Endodermal cell (in vitro differentiated cells): ENCODE measurements at regions not wholly inside any gene's neighbourhood (a gene's known extent, or its start where the extent isn't known, plus 50 kb on each side); places are given as distances from the start of the nearest gene placed in this dataset.

Source experiments
- DNase-seq: peaks from one replicate; pipeline ENCODE4 v3.0.0-alpha.2; 2017
- H3K27ac ChIP-seq: 2 replicates; pipeline ENCODE4 v1.5.1; 2013; ENCODE audit warnings: mild to moderate bottlenecking, low read depth, low read length, moderate library complexity
- H3K27me3 ChIP-seq: 2 replicates; pipeline ENCODE4 v1.6.1; 2013; ENCODE audit warnings: mild to moderate bottlenecking, low read length, moderate library complexity; ENCODE audit not compliant: insufficient read depth, control insufficient read depth, poor library complexity, severe bottlenecking
- H3K36me3 ChIP-seq: 2 replicates; pipeline ENCODE4 v1.7.0; 2013; ENCODE audit warnings: mild to moderate bottlenecking, low read length, moderate library complexity; ENCODE audit not compliant: control insufficient read depth, insufficient read depth
- H3K4me1 ChIP-seq: one replicate; pipeline ENCODE4 v1.7.0; 2013; ENCODE audit warnings: low read length; ENCODE audit not compliant: control insufficient read depth, insufficient read depth
- H3K4me3 ChIP-seq: 2 replicates; pipeline ENCODE4 v1.5.1; 2013; ENCODE audit warnings: mild to moderate bottlenecking, low read length, moderate library complexity
- H3K9ac ChIP-seq: 2 replicates; pipeline ENCODE4 v1.6.1; 2013; ENCODE audit warnings: mild to moderate bottlenecking, low read length, moderate library complexity; ENCODE audit not compliant: poor library complexity, severe bottlenecking; ENCODE audit errors: extremely low read depth
- H3K9me3 ChIP-seq: 2 replicates; pipeline ENCODE4 v1.6.1; 2013; ENCODE audit warnings: mild to moderate bottlenecking, low read length, moderate library complexity; ENCODE audit not compliant: control insufficient read depth
- H3K27ac Mint-ChIP-seq: 2 replicates; pipeline ENCODE4 v1.8.0; 2020; ENCODE audit warnings: mixed read lengths
- H3K27me3 Mint-ChIP-seq: 2 replicates; pipeline ENCODE4 v1.8.0; 2021; ENCODE audit warnings: mild to moderate bottlenecking, mixed read lengths; ENCODE audit not compliant: insufficient read depth
- H3K36me3 Mint-ChIP-seq: 2 replicates; pipeline ENCODE4 v1.8.0; 2020; ENCODE audit warnings: low read depth, mixed read lengths
- H3K4me1 Mint-ChIP-seq: 2 replicates; pipeline ENCODE4 v1.8.0; 2020; ENCODE audit warnings: mixed read lengths
- H3K4me3 Mint-ChIP-seq: 2 replicates; pipeline ENCODE4 v1.8.0; 2020; ENCODE audit warnings: mild to moderate bottlenecking, moderate library complexity, mixed read lengths
- H3K9me3 Mint-ChIP-seq: 2 replicates; pipeline ENCODE4 v1.8.0; 2020; ENCODE audit warnings: mild to moderate bottlenecking, mixed read lengths
- WGBS, 2 experiments: methylation state at CpG; one replicate each; pipeline versions ENCODE4 v1.1.5 to v1.1.7; 2013; ENCODE audit warnings: missing lambda C conversion rate in 2 of 2, mixed read lengths in 1 of 2; ENCODE audit not compliant: insufficient coverage in 1 of 2, insufficient read length in 1 of 2; 5-methylcytosine and 5-hydroxymethylcytosine counted together
- TF ChIP-seq, protein P1 (sequence below): fragments of 200-600 bp; sonication (generic); conservative IDR thresholded peaks from 2 replicates; pipeline ENCODE4 v1.5.0; 2021; ENCODE audit warnings: antibody characterized with exemption, mild to moderate bottlenecking

- Mint-ChIP-seq H3K27me3 (no peaks in the 10 kb centered on the region), H3K27ac (no peak overlapping the region), H3K36me3 (peaks cover 3% of the 10 kb centered on the region), H3K4me3 (no peak overlapping the region), H3K9me3 (peaks cover 30% of the 10 kb centered on the region), H3K4me1 (peaks cover 8% of the 10 kb centered on the region)
- Histone ChIP-seq H3K27ac (no peak overlapping the region), H3K9ac (no peak overlapping the region), H3K9me3 (peaks cover 8% of the 10 kb centered on the region), H3K4me3 (no peak overlapping the region), H3K36me3 (no peaks in the 10 kb centered on the region), H3K27me3 (no peaks in the 10 kb centered on the region), H3K4me1 (peaks cover 11% of the 10 kb centered on the region)
- WGBS, 2 experiments: 97% methylated on average over 1 of the region's 2 CpGs; no CpG with 5 or more reads in 1 of the 2 experiments
- TF ChIP-seq, protein P1, sequence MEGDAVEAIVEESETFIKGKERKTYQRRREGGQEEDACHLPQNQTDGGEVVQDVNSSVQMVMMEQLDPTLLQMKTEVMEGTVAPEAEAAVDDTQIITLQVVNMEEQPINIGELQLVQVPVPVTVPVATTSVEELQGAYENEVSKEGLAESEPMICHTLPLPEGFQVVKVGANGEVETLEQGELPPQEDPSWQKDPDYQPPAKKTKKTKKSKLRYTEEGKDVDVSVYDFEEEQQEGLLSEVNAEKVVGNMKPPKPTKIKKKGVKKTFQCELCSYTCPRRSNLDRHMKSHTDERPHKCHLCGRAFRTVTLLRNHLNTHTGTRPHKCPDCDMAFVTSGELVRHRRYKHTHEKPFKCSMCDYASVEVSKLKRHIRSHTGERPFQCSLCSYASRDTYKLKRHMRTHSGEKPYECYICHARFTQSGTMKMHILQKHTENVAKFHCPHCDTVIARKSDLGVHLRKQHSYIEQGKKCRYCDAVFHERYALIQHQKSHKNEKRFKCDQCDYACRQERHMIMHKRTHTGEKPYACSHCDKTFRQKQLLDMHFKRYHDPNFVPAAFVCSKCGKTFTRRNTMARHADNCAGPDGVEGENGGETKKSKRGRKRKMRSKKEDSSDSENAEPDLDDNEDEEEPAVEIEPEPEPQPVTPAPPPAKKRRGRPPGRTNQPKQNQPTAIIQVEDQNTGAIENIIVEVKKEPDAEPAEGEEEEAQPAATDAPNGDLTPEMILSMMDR: no peak
- DNase-seq: no peak
Observed at GRCh38 chr4:147118528-147118927, 172.9 kb upstream of the TTC29 start.

DNA sequence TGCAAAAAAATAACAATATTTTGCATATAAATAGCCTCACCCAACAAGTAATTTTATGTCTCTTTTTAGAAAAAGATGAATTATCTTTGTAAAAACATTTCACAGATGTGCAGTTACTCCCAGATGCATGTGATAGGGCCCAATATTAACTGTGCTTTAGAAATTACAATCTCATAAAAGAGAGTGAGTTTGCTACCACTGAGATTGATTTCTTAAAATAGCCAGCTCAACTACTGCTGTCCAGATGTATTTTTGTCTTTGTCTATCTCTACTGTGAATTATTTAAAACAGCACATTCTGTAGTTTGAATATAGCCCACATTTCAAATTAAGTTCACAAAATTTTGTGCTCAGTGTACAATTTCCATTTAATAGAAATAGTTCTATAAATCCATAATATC lies 177.0 kb upstream of the TTC29 start:
- Mint-ChIP-seq H3K36me3 (no peaks in the 10 kb centered on the region), H3K9me3 (peaks cover 6% of the 10 kb centered on the region), H3K4me3 (no peak overlapping the region), H3K4me1 (peaks cover 6% of the 10 kb centered on the region), H3K27ac (no peak overlapping the region), H3K27me3 (no peaks in the 10 kb centered on the region)
- no peaks in the 10 kb centered on the region for H3K27me3 ChIP-seq
- no peak overlapping the region for H3K9ac ChIP-seq
- H3K9me3 ChIP-seq: peaks cover 5% of the 10 kb centered on the region
- TF ChIP-seq, protein P1: no peak
- no peaks in the 10 kb centered on the region for H3K36me3 ChIP-seq
- peaks cover 11% of the 10 kb centered on the region for H3K4me1 ChIP-seq
- no peak for DNase-seq
- no peak overlapping the region for H3K27ac ChIP-seq
- no peak overlapping the region for H3K4me3 ChIP-seq

DNA sequence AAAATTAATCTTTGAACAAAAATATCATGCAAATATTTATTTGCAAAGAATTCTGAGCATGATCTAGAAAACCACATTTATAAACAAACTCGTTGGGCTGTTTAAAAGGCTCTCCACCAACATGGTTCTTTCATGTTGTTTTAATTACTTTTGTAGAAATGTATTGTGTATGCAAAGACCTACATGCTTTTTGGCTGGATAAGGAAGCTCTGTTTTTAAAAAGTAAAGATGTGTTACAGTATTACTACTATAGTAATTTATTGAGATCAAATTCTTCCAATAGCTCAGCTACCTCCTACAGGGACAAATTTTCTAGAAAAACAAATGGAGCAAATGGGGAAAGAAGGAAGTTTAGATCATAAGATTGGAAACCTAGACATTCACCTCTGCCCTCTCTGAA lies 177.5 kb upstream of the TTC29 start:
- no peak overlapping the region for H3K4me3 ChIP-seq
- H3K4me1 ChIP-seq: peaks cover 11% of the 10 kb centered on the region
- Mint-ChIP-seq H3K27ac (no peak overlapping the region), H3K4me3 (no peak overlapping the region), H3K27me3 (no peaks in the 10 kb centered on the region), H3K36me3 (no peaks in the 10 kb centered on the region), H3K9me3 (peaks cover 9% of the 10 kb centered on the region), H3K4me1 (peaks cover 6% of the 10 kb centered on the region)
- no peak overlapping the region for H3K9ac ChIP-seq
- peaks cover 10% of the 10 kb centered on the region for H3K9me3 ChIP-seq
- no peaks in the 10 kb centered on the region for H3K27me3 ChIP-seq
- TF ChIP-seq, protein P1: no peak
- H3K27ac ChIP-seq: no peak overlapping the region
- DNase-seq: no peak
- no peaks in the 10 kb centered on the region for H3K36me3 ChIP-seq
- WGBS, 2 experiments: 100% methylated on average over 1 of the region's 1 CpG; no CpG with 5 or more reads in 1 of the 2 experiments
